Testis (tissue), 2 donors: ENCODE measurements at regions not wholly inside any gene's neighbourhood (a gene's known extent, or its start where the extent isn't known, plus 50 kb on each side); places are given as distances from the start of the nearest gene placed in this dataset.
"Not testable (repeated sequence)": the region's sequence is repeated elsewhere in the genome, so short reads cannot be mapped to it uniquely, and the experiment has no call there.

Source experiments
- DNase-seq: peaks from one replicate; pipeline ENCODE4 v3.0.0-alpha.2; 2019
- H3K27ac ChIP-seq, 2 donors: fragments of 200-600 bp; sonication (generic); one replicate each; pipeline ENCODE4 v1.5.1; 2019
- H3K27me3 ChIP-seq: fragments of 200-600 bp; sonication (generic); one replicate; pipeline ENCODE4 v1.5.1; 2019
- H3K36me3 ChIP-seq: fragments of 200-600 bp; sonication (generic); one replicate; pipeline ENCODE4 v1.5.1; 2017; ENCODE audit warnings: low read depth; ENCODE audit errors: missing control alignments
- H3K4me1 ChIP-seq: fragments of 200-600 bp; sonication (generic); one replicate; pipeline ENCODE4 v1.5.1; 2019
- H3K4me3 ChIP-seq, 2 donors: fragments of 200-600 bp; sonication (generic); one replicate each; pipeline ENCODE4 v1.5.1; 2017 to 2019
- H3K9me3 ChIP-seq: fragments of 200-600 bp; sonication (generic); one replicate; pipeline ENCODE4 v1.5.1; 2017
- POLR2A ChIP-seq: fragments of 450-650 bp; IDR thresholded peaks from one replicate; pipeline ENCODE4 v1.6.1; 2017; ENCODE audit warnings: antibody characterized with exemption, mild to moderate bottlenecking, moderate library complexity
- WGBS, 2 donors: methylation state at CpG; one replicate each; pipeline ENCODE4 v1.1.5; 2018; 5-methylcytosine and 5-hydroxymethylcytosine counted together
- intact Hi-C: fragments of 100-400 bp; cut with DNase I; formaldehyde crosslinking; loops from one replicate; pipeline ENCODE4 v1.15.1; 2023; ENCODE audit warnings: low total_unique reads
- TF ChIP-seq, protein P1 (sequence below), 3 experiments: fragments of 450-650 bp in 2 of 3; fragments of 200-600 bp in 1 of 3; sonication (generic) in 1 of 3; IDR thresholded peaks; one replicate each; pipeline ENCODE4 v1.5.1; 2016 to 2019; ENCODE audit warnings: antibody characterized with exemption in 3 of 3, mild to moderate bottlenecking in 2 of 3, moderate library complexity in 1 of 3

DNA sequence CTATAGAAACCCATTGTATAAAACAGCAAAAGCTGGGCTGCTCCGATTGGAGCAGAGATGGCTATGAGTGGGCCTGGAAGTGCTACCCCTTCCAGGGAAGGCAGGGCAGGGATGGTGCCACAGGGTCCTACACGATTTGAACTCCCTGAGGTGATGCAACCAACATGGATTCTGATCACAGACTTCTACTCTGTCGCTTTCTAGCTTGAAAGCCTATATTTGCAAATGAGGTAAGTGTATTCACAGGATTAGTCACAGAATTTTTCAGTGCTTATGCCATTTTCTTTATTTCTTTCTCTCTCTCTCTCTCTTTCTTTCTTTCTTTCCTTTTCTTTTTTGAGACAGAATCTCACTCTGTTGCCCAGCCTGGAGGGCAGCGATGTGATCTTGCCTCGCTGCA is 179.0 kb downstream of the SPRY2 start:
- Histone ChIP-seq H3K27ac (no peak overlapping the region), H3K4me3 (no peak overlapping the region), H3K9me3 (no peaks in the 10 kb centered on the region), H3K4me1 (no peaks in the 10 kb centered on the region), H3K36me3 (no peaks in the 10 kb centered on the region), H3K27me3 (no peaks in the 10 kb centered on the region)
- intact Hi-C loops: no loop called here
- TF ChIP-seq POLR2A: no peak
- TF ChIP-seq, protein P1, sequence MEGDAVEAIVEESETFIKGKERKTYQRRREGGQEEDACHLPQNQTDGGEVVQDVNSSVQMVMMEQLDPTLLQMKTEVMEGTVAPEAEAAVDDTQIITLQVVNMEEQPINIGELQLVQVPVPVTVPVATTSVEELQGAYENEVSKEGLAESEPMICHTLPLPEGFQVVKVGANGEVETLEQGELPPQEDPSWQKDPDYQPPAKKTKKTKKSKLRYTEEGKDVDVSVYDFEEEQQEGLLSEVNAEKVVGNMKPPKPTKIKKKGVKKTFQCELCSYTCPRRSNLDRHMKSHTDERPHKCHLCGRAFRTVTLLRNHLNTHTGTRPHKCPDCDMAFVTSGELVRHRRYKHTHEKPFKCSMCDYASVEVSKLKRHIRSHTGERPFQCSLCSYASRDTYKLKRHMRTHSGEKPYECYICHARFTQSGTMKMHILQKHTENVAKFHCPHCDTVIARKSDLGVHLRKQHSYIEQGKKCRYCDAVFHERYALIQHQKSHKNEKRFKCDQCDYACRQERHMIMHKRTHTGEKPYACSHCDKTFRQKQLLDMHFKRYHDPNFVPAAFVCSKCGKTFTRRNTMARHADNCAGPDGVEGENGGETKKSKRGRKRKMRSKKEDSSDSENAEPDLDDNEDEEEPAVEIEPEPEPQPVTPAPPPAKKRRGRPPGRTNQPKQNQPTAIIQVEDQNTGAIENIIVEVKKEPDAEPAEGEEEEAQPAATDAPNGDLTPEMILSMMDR (IDR thresholded peaks at IDR 0.05): no peak
- DNase-seq: no peak
- 90 to 93% methylated on average over 5 of the region's 5 CpGs for WGBS, 2 donors

- TF ChIP-seq, protein P1 (IDR thresholded peaks at IDR 0.05): no peak
- TF ChIP-seq POLR2A: no peak
- no peaks in the 10 kb centered on the region for H3K9me3 ChIP-seq
- H3K36me3 ChIP-seq: no peaks in the 10 kb centered on the region
- WGBS, 2 donors: 84 to 89% methylated on average over 2 of the region's 2 CpGs
- intact Hi-C loops: no loop called here
- H3K4me1 ChIP-seq: no peaks in the 10 kb centered on the region
- no peaks in the 10 kb centered on the region for H3K27me3 ChIP-seq
- no peak overlapping the region for H3K27ac ChIP-seq
- no peak overlapping the region for H3K4me3 ChIP-seq
- no peak for DNase-seq
Observed at GRCh38 chr13:80161219-80161618, 179.7 kb downstream of the SPRY2 start.

- intact Hi-C loops: no loop called here
- no peak for DNase-seq
- Histone ChIP-seq H3K36me3 (no peaks in the 10 kb centered on the region), H3K27me3 (no peaks in the 10 kb centered on the region), H3K9me3 (no peaks in the 10 kb centered on the region), H3K4me1 (no peaks in the 10 kb centered on the region), H3K4me3 (no peak overlapping the region), H3K27ac (no peak overlapping the region)
- TF ChIP-seq, protein P1 (IDR thresholded peaks at IDR 0.05): no peak
- TF ChIP-seq POLR2A: no peak
Observed at GRCh38 chr13:80160110-80160509, 180.8 kb downstream of the SPRY2 start.

DNA sequence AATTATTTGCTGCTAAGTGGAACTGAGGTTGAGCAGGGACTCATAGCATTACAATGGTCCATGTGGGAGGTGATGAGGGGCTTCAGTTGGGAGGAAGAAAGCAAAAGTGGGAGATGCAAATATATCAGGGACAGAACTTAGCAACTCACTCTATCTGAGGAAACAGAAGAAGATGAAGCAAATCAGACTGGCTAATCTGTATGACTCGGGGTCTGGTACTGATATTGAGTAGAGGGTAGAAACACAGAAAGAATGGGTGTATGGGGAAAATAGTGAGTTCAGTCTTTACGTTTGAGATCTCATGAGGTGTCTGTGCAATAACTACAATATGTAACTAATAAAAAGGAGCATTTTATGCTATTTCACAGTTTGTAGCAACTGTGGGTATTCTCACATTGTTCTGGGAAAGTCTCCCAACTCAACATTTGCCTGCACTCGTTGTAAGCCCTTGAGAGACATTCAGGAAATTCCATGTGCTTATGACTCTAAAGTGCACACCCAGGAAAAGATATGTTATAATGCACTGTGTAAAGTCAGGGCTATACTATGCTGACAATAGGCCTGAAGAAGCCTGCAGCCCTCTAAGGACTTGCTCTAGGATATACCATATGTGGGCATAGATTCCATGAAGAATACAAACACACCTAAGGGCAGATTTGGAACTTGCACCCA is 183.5 kb downstream of the SPRY2 start:
- no peak for DNase-seq
- H3K36me3 ChIP-seq: no peaks in the 10 kb centered on the region
- intact Hi-C loops: no loop called here
- H3K9me3 ChIP-seq: no peaks in the 10 kb centered on the region
- no peaks in the 10 kb centered on the region for H3K27me3 ChIP-seq
- 64 to 68% methylated on average over 3 of the region's 3 CpGs for WGBS, 2 donors
- TF ChIP-seq, protein P1 (IDR thresholded peaks at IDR 0.05): no peak
- TF ChIP-seq POLR2A: no peak
- H3K4me1 ChIP-seq: no peaks in the 10 kb centered on the region
- H3K27ac ChIP-seq: no peak overlapping the region
- H3K4me3 ChIP-seq: no peak overlapping the region

DNA sequence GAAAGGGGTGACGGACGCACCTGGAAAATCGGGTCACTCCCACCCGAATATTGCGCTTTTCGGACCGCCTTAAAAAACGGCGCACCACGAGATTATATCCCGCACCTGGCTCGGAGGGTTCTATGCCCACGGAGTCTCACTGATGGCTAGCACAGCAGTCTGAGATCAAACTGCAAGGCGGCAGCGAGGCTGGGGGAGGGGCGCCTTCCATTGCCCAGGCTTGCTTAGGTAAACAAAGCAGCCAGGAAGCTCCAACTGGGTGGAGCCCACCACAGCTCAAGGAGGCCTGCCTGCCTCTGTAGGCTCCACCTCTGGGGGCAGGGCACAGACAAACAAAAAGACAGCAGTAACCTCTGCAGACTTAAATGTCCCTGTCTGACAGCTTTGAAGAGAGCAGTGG is 188.8 kb downstream of the SPRY2 start:
- H3K27ac ChIP-seq, intact Hi-C loops, H3K9me3 ChIP-seq, H3K4me3 ChIP-seq, H3K4me1 ChIP-seq, H3K27me3 ChIP-seq, H3K36me3 ChIP-seq, DNase-seq: not testable (repeated sequence)
- WGBS, 2 donors: 89 to 93% methylated on average over 9 to 16 of the region's 16 CpGs
